GM23248 (cell line): ENCODE measurements at regions not wholly inside any gene's neighbourhood (a gene's known extent, or its start where the extent isn't known, plus 50 kb on each side); places are given as distances from the start of the nearest gene placed in this dataset.

Experiments used
- EZH2 ChIP-seq: fragments of 200-600 bp; sonication (generic); IDR thresholded peaks from 2 replicates; pipeline ENCODE4 v1.6.1; 2018; ENCODE audit warnings: antibody characterized with exemption, mild to moderate bottlenecking; ENCODE audit not compliant: insufficient read depth, poor library complexity, severe bottlenecking
- EZH2phosphoT487 ChIP-seq: fragments of 200-600 bp; sonication (generic); IDR thresholded peaks from 2 replicates; pipeline ENCODE4 v1.6.1; 2018; ENCODE audit warnings: antibody characterized with exemption, moderate library complexity, mild to moderate bottlenecking, low read depth; ENCODE audit not compliant: insufficient read depth

GRCh38 chr2:40032650-40033319 is 253.7 kb upstream of the THUMPD2 start:
- TF ChIP-seq EZH2 (no peak), EZH2phosphoT487 (0 out of 2 replicates have a peak, but pooled peaks have one; percentile 58)
